GM19240 (cell line): ENCODE measurements at regions not wholly inside any gene's neighbourhood (a gene's known extent, or its start where the extent isn't known, plus 50 kb on each side); places are given as distances from the start of the nearest gene placed in this dataset.
"Not testable (repeated sequence)": the region's sequence is repeated elsewhere in the genome, so short reads cannot be mapped to it uniquely, and the experiment has no call there.

Experiments used
- DNase-seq: peaks from one replicate; pipeline ENCODE4 v3.0.0; 2011; ENCODE audit warnings: low spot score; ENCODE audit not compliant: insufficient read length

DNA sequence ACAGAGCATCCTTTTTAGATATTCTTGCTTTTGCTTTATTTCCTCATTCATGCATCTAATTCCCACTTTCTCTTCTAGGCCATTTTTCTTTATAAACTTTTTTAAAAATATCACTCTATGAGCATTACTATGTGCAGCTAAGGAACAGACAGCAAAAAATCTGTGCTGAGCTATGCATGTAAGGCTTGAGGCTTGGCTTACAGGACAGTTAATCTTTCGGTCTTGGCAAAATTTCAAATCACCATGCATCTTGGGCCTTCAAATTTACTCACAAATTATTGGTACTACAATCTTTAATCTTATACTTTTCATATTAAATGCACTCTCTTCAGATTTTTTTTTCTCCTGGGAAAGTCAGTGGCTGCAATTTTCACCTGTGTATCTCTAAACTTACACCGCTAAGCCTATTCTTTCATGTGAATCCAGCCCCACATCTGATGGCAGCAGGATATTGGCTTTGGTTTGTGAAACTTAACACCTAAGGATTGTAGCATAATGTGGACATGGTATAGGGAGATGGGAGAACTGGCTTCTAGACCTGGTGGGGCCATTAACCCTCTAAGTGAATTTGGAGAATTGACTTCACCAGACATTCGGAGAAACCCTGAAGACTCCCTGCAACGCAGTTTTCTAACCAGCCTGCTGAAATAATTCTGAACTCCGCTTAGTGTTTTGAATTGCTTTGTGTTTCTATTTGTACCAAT is 278.3 kb downstream of the SPRY1 start:
- DNase-seq: no peak

DNA sequence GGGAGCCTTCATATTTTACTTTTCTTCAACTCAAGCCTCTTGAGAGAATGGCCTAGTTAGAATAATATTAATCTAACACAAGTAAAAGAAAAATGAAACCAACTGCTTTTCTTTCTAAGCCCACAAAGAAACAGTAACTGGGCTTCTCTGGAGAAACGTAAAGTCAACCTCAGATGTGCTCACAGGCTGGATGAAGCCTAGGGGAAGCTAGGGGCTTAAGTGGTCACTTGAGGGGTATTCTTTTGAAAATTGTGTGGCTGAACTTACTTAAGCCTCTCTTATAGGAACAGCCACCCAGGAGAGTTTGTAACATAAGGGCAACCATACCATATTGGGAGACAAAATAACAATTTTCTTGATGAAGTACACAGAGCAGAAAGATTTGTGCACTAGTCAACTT is 279.0 kb downstream of the SPRY1 start:
- DNase-seq: no peak

DNA sequence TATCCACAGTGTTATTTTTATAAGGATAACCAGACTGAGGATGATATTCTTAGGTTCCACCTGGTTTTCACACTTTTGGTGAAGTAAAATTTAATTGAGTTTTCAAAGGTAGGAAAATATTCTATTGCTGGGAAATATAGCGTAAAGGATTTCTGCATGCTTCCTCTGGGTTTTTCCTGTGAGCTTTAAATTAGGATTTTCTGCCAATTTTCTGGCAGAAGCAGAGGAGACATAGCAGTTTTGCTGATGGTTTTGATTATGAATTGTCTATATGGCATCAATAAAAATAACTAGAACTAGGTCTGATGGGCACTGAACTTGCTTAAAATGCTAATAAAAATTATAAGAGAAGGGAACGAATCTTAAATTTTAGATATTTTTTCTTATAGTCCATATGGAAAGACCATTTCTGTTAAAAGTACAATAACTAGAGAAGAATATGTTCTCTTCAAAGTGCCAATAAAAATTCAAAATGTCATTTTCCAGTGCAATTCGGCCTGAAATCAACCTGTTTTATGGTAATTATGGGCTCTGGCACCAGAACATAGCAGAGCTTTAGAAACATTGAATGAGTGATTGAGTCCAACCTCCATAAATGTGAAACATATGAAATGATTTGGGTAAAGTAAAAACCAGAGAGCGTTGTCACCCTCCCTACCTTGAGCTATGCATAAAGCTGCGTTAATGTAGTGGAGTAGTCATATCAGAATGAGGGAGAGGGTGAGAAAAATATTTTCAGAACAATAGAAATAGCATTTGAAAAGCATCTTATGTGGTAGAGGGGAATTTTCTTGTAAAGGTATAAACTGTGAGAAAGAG is 279.7 kb downstream of the SPRY1 start:
- DNase-seq: no peak

DNA sequence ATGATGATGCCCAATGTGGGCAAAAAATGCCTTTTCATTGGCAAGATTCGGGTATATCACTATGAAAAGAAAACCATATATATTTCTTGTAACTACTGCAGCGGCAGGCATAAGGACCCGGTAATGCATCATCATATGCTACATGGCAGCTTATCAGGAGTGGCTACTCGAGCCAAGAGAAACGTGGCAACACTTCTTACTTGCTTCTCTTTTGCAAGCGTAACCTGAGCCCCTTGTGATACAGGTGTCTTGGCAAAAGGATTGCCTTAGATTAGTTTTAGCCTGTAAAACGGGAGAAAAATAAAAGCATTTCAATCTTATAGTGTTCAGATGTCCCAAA is 280.3 kb downstream of the SPRY1 start:
- DNase-seq: no peak

DNA sequence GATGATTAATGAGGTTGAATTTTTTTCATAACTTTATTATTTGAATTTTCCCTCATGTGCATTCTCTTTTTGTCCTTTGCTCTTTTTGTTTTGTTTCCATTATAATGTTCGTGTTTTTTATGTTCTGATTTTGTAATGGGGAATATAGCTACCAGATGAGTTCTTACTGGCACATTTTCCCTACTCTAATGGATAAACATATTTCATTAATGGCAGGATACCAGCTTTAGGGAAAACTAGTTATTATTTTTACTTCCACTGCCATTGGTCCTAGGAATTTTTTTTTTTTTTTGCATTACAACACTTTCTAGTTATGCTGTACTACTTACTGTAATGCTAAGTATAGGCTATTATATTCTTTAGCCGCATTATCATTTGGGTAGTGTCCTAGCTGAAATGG is 286.3 kb downstream of the SPRY1 start:
- no peak for DNase-seq

DNA sequence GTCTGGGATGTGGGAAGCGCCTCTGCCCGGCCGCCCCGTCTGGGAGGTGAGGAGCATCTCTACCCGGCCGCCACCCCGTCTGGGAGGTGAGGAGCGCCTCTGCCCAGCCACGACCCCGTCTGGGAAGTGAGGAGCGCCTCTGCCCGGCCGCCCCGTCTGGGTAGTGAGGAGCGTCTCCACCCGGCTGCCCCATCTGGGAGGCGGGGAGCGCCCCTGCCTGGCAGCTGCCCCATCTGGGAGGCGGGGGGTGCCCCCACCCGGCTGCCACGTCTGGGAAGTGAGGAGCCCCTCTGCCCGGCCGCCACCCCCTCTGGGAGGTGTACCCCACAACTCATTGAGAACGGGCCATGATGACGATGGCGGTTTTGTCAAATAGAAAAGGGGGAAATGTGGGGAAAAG is 288.3 kb downstream of the SPRY1 start:
- DNase-seq: not testable (repeated sequence)

DNA sequence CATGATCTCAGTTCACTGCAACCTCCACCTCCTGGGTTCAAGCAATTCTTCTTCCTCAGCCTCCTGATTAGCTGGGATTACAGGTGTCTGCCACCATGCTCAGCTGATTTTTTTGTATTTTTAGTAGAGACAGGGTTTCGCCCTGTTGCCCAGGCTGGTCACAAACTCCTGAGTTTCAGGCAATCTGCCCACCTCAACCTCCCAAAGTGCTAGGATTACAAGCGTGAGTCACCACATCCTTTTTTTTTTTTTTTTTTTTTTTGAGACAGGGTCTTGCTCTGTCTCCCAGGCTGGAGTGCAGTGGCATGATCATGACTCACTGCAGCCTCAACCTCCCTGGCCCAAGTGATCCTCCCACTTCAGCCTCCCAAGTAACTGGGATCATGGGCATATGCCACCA is 298.9 kb downstream of the SPRY1 start:
- not testable (repeated sequence) for DNase-seq

DNA sequence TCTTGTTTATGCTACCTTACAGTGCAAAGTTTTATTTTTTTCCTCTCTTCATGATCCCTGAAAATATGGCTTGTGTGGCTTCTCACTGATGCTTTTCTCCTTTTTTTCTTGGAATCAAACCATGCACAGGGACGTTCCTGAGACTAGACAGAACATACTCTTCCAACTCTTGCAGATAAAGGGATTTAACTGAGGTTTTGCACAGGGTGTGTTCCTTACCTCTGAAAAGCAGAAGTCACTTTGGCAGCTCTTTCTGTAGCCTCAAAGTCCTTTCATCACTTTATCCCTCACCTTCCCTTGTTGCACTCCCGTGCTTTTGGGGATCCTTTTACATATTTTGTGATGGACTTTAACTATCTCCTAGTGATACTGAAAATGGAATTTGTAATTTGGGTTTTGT is 300.1 kb downstream of the SPRY1 start:
- no peak for DNase-seq

DNA sequence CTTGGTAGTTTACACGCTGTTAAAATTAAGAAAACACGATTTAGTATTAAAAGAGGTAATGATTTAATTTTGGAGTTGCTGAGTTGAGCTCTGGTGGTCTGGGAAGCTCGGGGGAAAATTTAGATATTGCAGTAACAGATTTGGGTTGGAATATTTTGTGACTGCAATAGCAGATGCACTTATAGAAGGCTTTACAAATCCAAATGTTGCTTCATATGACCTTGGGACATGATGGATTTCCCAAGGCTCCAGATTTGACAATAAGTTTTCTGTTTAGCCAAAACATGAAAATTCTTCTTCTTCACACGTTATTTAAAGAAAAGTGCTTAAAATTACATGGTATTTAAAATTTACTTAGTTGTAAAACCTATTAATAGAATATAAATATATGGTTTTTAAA is 302.0 kb downstream of the SPRY1 start:
- no peak for DNase-seq

DNA sequence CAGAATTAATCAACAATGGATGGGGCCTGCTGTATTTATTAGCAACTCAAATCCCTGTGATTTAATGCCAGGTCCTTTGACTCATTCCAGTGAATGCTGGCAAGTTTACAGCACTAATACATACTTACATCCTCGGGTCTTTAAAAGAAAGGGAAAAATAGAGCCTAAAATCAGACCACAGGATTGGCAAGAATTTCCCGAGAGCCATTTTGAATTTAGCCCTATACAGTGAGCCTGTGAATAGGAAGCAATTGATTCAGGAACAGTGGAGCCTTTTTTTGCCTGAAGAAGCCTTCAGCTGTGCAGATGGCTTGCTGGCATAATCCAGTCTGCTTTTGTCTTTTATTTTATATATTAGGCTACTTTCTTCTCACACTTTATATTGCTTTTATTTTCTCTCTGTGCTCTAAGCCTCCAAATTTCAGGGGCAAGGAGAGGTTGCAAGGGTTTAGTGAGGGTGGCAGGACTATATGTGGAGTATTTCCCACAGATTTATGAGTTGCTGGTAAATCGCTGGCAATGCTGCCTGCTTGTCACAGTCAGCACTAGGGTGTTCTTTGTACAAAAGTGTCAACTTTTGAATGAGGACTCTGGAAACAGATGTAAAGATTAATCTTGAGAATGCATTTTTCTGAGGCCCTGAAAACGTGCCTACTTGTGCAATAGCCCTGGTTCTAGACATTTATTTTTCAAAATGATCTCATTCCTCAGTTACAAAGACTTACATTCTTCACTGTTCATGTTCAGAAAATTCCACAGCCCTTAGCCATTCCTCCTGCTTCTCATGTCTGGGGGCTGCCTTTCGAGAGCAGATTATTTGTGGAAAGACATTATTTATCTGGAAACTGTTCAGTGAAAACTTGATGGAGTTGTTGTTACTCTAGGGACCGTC is 303.5 kb downstream of the SPRY1 start:
- DNase-seq: no peak

DNA sequence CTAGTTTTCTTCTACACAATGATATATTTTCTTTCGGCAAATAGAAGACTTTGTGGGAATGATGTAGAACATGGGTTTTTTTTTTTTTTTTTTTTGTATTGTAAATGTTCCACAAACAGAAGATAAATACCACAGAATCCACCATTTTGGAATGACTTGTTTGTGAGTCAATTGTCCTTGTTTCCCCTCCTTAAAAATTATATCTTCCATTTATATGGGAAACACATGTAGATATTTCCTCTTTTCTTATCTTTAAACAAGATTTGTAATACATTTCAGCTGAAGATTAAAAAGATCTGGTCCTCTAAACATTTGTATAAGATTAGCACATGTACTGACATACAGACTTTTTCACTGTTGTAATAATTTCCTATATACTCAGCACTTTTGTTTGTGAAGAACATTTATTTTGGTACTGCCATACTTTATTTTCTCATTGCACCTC is 304.6 kb downstream of the SPRY1 start:
- no peak for DNase-seq

DNA sequence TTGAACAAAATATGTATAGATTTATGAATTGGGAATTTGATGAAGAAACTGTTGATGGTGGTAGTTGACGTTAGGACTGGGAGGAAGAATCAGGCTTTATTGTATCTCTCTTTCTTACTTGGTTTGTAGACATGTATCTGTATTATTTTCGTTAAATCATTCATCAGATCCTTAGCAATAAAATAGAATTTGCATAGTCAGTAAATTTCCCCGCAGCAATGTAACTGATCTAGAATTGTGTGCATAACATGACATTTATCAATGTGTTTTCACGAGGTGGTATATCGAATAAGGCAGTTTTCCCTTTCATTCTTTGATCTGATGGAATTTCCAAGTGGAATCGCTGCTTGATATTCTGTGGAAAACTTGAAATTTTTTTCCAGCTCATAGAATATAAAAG is 308.8 kb downstream of the SPRY1 start:
- DNase-seq: no peak

DNA sequence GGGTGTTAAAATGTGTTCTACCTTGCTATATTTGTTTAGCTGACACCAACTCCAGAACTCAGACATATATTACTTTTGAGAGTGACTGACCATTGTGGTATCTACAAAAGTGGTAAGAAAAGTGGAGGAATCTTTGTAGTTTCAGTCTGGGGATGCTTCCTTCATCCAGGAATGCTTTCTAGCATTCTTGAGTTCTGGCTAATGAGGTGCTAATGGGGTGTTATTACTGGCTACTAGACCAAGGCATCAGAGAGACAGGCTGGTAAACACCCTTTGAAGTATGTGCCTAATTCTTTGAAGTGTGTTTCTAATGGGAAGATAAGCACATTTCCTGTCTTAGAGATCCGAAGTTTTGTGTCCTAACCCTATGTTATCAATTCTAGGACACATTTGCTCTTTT is 310.4 kb downstream of the SPRY1 start:
- no peak for DNase-seq

DNA sequence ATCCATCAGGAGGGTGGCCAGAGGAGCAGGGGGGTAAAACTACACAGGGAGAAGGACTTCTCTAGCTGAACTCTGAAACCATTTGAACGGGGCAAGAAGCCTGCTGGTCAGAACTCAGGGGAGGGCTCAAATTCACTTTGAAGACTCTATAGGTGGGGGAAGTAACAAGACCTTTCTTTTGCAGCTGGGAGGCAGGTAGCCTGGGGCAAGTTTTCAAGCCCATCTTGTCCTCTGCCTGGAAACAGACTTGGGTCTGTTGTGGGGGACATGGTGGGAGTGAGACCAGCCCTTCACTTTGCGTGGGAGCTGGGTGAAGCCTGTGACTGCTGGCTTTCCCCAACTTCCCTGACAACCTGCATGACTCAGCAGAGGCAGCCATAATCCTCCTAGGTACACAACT is 312.3 kb downstream of the SPRY1 start:
- no peak for DNase-seq

DNA sequence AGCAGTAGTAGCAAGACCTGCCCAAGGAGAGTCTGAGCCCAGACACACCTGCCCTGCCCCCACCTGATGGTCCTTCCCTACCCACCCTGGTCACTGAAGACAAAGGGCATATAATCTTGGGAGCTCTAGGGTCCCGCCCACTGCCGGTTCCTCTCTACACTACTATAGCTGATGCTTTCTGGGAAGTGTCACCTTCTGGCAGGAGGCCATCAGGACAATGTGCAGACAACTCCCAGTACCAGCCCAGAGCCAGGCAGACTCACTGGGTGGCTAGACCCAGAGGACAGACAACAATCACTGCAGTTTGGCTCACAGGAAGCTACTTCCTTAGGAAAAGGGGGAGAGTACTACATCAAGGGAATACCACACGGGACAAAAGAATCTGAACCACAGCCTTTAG is 312.7 kb downstream of the SPRY1 start:
- DNase-seq: no peak

DNA sequence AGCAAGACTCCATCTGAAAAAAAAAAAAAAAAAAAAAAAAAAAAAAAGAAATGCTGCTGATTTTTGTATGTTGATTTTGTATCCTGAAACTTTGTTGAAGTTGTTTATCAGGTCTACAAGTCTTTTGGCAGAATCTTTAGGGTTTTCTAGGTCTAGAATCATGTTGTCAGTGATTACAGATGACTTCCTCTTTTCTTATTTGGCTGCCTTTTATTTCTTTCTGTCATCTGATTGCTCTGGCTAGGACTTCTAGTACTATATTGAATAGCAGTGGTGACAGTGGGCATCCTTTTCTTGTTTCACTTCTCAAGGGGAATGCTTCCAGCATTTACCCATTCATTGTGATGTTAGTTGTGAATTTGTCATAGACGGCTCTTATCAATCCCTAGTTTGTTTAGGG is 334.4 kb downstream of the SPRY1 start:
- no peak for DNase-seq

DNA sequence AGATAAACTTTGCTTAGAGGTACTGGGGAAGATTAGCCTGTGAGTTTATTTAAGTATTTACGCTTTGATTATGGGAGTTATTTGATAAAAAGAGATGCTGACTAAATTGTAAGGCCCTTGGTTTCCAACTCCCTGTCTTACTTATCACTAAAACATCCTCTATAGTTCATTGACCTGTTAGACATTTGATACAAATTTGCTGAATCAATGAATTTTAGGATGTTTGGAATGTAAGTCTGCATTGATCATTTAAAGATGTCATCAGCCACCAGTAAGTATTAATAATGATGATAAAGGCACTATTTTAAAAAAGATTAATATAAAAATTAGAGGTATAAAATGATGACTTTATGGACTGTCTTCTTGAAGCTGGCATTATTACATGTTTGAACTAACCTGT is 340.6 kb downstream of the SPRY1 start:
- DNase-seq: no peak

DNA sequence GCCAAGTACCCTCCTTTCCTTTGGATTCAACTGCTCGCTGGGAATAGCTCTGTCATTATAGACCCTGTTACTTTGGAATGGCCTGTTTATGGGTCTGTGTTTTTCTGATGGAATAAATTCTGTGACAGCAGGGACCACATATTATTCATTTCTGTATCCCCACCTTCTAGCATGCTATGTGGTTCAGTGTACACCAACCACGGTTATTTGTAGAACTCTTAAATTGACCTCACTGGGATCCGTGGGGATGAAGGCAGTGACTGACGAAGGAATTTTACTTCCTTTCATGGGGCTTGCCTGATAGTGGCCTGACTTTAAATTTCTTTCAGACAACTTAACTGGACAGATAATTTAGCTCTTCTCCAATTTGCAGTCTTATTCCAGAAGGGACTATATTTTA is 343.2 kb downstream of the SPRY1 start:
- DNase-seq: no peak

DNA sequence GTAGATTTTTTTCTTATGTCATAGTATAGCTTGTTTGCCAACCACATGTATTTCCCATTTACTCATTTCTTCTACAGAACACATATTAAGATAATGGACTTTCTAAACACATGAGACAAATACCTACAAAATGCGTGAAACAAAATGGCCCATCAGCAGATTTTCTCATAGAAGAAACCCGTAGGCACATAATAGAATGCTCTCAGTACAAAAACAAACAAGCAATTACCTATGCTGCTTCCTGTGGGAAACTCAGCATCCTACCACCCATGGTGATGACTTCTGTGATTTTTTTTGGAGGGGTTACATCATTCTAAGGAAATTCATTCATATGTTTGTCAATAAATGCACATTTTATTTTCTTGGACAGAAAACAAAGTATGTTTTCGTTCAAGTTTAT is 343.6 kb downstream of the SPRY1 start:
- DNase-seq: no peak

DNA sequence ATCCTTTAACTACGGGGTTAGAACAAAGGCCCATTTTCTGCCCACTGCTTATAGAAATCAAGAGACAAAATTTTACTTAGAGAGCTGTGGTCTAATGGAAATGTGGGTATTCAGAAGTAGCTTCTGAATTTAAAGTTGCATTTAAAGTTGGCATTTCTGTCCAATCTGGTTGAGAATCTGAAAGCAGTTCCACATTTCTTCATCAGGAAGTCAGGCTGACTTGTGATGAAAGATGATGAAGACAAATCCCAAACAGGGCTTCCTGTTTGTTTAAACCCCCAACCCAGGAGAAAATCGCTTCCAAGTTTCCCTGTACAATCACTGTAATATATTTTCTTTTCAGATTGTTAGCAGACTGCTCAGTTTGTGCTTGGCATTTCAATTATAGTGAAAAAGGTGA is 345.3 kb downstream of the SPRY1 start:
- no peak for DNase-seq

DNA sequence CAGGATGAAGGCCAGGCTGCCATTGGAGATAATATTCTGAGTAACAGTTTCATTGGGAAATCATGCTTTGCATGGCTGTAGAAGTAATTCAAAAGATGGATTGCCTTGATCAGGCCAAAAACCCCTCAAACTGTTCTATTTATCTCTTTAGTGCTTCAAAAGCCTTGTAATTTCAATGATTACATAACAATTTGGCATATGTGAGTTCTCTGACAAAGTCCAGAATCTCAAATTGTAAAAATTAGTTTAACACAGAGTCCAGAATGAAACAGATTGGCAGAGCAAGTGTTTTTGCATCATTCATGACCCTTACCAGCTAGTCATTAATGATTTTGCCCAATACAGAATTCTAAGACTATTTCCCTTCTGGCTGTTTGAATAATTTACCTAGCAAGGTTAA is 347.3 kb downstream of the SPRY1 start:
- DNase-seq: no peak

DNA sequence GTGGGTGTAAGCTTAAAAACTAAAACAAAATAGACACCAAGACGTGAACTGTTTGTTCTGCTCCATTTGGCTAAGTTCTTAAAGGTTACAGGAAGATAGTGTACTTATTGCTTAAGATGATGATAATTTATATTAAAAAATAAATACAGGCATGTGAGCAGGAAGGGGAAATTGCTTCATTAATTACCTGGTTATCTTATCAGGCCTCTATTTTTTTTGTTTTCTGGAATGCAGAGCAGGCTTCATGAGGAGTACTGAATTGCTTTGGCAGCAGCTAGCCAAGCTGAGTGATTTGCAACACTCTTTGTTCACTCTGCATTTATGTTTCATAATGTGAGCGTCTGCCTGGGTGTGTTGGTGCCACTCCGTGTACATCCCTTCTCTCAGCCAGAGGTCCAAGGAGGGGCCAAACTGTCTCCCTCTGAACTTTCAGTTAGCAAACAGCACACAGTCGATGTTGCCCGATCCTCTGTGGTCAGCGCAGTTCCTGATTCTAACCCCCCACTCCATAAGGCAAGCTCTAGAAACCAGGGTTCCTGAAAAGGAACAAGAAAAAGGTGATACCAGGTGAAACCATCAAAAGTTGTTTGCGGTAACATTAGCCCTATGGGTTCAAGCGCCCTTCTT is 348.2 kb downstream of the SPRY1 start:
- no peak for DNase-seq
